ENCODE measurements at regions not wholly inside any gene's neighbourhood (a gene's known extent, or its start where the extent isn't known, plus 50 kb on each side); places are given as distances from the start of the nearest gene placed in this dataset.

DNA sequence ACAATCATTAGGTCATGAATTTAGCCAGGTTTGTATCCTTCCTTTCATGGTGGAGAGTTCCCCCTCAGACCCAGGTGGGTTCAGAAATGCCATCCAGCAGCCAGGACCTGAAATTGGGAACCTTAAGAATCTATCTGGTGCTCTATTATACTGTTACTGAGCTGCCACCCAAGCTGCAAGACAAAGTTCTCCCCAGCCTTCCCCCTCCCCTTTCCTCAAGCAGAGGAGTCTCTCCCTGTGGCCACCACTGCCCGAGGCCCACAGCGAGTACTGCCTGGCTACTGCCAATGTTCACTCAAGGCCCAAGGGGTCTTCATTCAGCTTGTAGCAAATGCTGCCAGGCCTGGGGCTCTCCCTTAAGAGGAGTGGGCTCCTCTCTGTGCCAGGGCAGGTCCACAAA is 133.8 kb downstream of the TMEM38B start:
- no peak for DNase-seq (ENCODE audit: low read depth in 2 of 3, low spot score in 1 of 3)

DNA sequence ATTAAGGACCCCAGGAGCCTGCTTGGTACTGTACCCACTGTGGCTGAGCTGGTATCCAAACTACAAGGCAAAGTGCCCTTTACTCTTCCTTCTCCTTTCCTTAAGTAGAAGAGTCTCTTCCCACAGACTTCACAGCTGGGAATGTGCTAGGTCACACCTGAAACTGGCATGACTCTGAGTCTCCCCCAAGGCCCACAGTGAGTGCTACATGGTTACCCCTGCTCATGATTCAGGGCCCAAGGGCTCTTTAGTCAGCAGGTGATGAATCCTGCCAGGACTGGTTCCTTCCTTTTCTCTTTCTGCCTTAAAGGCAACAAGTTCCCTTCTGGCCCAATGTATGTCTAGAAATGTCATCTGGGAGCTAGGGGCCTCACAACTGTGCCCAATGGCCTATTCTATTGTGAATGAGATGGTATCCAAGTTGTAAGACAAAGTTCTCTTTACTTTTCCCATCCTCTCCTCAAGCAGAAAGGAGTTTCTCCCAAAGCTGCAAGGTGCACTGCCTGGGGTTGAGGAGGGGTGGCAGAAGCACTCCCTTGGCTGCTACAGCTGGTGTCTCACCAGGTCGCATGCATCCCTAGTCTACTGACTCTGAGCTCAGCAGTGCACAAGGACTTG is 134.4 kb downstream of the TMEM38B start:
- no peak for DNase-seq (ENCODE audit: low read depth in 2 of 3, low spot score in 1 of 3)

DNA sequence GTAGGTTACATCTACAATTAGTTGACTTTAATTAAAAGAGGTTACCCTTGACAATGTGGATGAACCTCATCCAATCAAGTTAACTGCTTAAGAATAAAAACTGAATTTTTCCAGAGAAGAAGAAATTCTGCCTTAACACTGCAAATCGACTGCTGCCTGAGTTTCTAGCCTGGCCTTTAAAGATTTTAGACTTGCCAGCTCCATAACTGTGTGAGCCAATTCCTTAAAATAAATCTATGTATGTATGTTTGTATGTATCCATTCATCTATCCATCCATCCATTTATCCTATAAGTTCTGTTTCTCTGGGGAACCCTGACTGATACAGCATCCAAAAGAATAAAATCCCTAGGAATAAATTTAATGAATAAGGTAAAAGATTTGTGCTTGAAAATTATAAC is 136.1 kb downstream of the TMEM38B start:
- no peak for DNase-seq (ENCODE audit: low read depth in 2 of 3, low spot score in 1 of 3)

DNA sequence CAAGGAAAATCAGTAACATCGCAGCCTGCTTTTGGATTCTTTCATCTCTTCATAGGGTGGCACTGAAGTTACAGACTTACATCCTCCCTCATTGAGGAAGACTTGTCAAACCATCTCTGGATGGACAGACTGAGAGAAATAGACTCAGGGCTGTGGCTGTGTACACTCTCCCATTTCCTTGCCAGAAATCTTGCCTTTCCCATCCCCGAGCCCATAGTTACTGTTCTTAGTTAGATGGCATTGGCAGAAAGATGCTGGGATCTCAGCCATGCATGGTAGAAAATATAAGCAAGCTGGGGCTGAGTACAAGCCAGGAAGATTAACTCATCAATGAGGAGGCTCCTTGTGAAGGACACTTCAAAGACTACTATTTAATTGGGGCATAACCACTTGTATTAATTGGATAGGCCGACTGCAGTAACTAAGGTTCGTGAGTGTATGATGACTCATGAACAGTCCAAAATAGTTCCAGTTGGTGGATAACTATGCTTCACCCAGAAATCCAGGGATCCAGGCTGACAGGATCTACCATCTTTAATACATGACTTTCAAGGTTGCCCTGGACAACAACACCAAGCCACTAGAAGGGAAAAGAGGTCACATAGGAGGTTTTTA is 137.9 kb downstream of the TMEM38B start:
- DNase-seq (ENCODE audit: low read depth in 2 of 3, low spot score in 1 of 3): no peak

DNA sequence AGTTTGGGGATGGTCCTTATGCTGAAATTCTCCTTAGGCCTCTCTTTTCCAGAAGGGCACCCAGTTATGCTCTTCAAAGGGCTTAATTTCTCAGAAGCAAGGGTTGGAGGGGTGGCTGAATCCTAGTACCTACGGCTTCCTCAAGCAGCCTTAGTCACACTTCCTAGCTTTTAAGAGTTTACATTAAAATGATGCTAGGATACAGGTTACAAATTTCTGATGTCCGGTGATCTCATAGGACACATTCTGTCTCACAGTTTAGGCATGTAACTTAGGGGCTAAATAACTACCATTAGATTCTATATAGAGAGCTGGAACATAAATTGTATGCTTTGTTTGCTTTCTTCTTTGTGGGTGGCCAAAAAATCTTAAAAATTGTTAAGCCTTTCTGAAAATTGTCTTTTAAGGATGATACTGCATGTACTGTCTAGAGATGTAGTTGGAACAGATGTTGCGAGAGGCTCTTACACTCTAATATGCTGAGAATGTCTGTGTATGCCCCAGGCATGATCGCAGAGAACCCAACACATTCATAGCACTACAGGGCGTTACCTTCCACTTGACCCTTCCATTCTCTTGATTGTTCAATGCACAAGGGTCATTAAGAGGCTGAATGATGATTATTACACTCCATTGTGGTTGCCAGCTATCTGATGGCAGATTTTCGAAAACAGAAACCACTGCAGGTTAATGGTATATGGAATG is 139.1 kb downstream of the TMEM38B start:
- DNase-seq (ENCODE audit: low read depth in 2 of 3, low spot score in 1 of 3): no peak

DNA sequence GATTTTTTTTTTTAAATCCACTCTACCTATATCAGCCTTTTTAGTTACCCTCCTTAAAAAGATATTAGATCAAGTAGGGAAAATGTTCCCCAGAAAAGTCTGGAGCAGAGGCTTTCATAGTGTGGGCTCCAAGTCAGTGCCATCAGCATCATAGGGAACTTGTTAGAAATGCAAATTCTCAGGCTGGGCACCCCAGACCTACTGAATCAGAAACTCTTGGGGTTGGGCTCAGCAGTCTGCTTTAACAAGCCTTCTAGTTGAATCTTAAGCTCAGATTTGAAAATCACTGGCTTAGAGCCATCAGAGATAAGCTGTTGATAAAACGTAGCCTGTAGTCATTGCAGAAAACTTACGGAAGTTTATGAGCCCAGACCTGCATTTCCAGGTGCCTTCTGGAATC is 140.1 kb downstream of the TMEM38B start:
- no peak for DNase-seq (ENCODE audit: low read depth in 2 of 3, low spot score in 1 of 3)

DNA sequence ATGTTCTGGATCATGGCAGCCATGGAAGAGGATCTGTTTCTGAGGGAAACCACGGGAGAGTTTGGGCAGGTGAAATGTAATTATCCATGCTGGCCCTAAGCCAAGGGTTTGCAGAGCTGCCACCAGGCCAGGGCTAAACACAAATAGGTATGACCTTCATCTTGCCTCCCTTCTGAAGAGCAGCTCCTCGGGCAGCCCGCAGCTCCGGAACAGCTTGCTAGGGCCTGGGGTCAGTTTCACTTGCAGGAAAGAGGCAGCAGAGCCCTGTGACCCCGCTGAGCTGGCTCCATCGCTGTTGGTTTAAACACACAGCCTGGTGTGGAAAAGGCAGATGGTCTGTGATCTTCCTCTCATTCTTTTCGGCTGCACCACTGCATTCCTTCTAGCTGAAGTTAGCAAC is 141.4 kb downstream of the TMEM38B start:
- DNase-seq (ENCODE audit: low read depth in 2 of 3, low spot score in 1 of 3): no peak

DNA sequence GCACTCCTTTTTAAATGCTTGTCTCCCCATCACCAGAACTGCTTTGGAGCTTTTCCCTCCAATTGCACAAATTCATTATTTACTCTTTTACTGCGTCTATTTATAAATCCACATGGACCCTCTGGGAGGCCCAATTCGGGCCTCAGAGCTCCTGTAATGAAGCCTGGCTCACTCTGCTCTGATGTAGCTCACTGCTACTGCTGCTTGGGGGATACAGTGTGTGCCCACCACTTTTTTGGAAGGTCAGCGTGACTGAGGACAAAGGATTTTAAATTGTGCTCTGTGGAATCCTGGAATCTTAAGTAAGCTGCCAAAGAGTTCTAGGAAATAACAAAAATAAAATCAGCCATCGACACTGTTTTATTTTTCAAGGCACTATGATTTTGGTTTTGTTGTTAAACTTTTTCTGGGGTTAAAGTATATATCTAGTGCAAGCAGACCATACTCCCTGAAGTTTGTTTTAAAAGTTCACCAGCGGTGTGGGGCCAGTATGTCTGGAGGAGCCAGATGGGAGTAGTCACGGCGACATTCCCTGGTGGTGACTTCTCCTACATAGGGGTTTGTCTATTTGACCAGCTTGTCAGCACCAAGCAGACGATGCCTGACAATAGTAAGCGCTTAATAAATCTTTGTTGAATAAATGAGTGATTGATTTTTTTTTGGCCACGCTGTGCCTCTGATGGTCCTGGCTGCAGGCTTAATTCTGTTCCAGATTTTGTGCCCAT is 142.8 kb downstream of the TMEM38B start:
- no peak for DNase-seq (ENCODE audit: low read depth in 2 of 3, low spot score in 1 of 3)

DNA sequence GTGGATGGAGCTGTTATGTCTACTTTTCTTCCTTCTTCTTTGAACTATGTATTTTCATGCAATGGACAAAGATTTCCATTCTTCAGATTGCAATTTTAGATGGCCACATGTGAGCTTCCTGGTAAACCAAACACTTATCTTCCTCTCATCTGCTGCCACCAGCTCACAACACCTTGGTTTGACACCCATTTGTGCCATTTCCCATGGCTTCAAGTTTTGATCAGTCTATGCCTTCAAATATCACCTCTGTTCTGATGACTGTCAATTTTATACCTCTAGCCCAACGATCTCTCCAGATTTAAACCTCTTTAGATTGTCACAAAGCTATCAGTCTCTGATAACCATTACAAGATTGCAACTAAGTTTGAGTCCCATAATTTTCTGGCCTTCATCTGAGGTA is 147.2 kb downstream of the TMEM38B start:
- no peak for DNase-seq (ENCODE audit: low read depth in 2 of 3, low spot score in 1 of 3)

DNA sequence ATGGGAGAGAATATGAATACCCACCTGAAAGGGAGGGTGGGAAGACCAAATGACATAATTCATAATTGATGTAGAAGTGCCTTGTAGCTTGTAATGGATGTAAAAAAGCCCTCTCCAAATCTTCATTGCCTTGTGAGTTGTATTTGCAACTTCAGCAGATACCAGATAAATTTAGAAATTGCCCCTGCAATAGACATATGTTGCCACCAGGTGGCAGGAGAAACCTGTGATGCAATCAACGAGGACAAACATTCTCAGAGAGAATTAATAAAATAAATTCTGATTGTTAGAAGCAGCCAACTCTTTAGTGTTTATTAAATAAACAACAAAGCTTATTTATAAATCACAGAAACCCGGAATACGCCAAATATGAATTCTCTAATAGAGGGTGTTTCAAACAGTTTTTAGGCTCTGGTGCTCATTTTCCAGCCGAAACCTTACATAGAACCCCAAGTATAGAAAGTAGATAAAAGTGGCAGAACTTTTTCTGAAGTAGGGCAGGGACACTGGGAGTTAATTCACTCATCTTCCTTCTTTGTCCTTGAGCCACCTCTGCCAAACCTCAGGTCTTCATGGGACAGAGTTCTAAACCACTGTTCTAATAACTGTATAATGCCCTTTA is 147.8 kb downstream of the TMEM38B start:
- DNase-seq (ENCODE audit: low read depth in 2 of 3, low spot score in 1 of 3): peak in 1 of 3 donors; percentile 15

DNA sequence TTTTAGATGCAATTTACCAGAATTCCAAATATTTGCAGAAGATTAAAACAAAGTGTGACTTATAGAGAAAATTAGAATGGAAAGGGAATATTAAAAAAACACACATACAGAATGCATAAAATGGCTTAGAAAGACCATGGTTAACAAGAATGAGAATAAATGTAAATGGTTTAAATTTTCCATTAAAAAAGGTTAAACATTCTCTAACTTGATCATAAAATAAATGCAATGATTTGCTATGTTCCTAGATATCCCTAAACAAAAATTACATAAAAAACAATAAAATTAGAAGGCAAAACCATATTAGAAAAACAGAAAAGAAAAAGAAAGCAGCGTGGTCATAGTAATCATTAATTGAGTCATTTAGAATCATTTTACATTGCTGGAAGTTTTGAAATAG is 152.5 kb downstream of the TMEM38B start:
- no peak for DNase-seq (ENCODE audit: low read depth in 2 of 3, low spot score in 1 of 3)

DNA sequence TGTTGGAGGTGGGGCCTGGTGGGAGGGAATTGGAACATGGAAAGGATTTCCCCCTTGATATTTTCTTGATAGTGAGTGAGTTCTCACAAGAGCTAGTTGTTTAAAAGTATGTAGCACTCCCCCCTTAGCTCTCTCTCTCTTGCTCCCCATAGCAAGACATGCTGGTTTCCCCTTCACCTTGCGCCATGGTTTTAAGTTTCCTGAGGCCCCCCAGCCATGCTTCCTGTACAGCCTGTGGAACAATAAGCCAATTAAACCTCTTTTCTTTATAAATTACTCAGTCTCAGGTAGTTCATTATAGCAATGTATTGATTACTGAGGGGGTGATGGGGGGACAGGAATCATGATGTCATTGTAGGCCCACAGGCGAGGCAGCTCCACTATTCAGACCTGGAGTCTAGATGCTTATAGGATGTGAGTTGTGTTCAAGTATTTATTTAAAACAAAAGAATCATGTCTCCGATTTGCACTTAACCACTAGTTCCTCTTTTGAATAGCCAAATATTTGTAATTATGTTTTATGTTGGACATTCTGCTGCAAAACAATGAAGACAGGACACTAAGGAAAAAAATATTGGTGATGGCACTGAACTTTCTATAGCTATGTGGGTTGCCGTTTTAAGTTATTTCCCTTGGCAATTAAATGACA is 156.6 kb downstream of the TMEM38B start:
- DNase-seq (ENCODE audit: low read depth in 2 of 3, low spot score in 1 of 3): no peak

DNA sequence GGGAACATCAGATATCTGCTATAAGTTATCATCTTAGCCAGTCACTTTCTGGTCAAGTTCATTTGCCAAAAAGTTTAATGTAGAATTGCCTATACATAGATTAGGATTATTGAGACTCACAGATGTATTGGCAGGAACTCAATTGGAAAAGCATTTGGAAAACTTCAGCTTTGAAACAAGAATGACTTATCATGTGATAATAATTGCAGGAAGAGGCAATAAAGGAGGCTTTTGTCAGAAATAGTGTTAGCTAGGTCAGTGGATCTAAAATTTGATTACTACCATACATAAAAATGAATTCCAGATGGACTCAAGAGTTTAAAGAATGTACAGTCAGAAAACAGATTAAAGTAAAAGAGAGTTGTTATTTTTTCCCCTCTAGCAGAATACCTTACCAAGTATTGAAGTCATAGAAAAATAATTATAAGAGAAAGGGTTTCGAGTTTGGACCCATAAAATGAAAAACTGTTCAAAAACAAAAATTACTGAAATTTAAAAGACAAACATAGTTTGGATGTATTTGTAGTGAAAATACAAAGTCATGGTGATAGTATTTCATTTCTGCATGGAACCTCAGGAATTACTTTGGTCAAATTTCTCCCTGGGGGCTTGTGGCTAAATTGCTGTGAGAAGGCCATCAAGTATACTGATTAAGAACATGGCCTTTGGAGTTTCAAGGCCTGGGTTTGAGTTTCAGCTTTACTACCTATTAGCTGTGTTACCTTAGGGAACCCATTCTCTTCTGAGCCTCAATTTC is 159.9 kb downstream of the TMEM38B start:
- no peak for DNase-seq (ENCODE audit: low read depth in 2 of 3, low spot score in 1 of 3)

DNA sequence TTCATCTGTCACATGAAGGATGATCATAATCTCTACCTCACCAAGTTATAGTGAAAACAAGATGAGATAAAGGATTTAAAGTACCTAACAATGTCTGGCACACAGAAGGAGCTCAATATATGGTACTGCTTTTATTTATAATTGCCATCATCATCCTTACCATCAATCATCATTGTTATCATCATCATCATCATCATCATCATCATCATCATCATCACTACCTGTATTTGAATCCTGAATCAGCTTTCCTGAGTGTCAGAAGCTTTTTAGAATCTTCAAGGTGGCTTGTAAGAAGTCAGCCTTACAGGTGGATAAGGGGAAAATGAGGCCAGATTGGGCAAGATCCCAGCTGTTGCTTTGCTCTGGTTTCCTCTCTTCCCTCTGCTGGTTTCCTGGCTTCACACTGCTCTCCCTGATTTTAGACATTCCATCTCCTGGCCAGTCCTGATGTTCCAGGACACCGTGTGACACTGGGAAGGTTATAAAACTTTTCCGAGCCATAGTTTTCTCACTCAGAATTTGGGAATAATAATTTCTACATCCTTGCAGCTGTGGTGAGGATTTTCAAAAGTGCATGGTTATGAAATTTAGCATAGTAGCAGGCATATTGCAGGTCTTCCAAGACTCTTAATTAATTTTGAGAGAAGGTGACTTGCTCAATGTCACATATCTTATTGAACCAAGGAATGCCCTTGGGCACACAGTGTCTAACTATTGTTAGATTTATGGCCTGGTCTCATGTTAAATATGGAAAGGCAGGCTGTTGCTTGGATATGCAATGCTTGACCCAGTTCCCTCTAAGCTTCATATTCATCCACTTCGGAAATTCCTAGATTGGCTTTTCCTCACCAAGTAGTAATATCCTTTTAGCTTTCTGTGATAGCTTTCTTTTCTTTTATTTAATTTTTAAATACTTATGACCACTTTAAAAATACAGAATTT is 160.7 kb downstream of the TMEM38B start:
- DNase-seq (ENCODE audit: low read depth in 2 of 3, low spot score in 1 of 3): no peak

DNA sequence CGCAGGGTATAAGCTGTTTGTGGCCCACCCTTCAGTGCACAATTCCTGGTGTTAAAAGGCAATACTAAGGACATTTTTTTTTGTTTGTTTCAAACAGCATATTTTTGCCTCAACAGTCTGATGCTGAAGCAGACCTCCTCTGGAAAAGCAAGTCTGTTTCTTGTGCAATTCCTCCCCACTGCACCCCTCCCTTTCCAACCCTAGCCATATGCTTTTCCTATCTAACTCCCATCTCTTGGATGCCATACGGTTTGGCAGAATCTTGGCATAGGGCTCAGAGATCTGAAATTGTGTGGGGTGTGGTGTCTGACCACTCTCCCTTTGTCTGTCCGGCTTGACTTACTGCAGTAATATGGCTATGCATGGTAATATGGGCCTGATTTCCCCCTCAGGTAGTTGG is 161.6 kb downstream of the TMEM38B start:
- DNase-seq (ENCODE audit: low read depth in 2 of 3, low spot score in 1 of 3): no peak

DNA sequence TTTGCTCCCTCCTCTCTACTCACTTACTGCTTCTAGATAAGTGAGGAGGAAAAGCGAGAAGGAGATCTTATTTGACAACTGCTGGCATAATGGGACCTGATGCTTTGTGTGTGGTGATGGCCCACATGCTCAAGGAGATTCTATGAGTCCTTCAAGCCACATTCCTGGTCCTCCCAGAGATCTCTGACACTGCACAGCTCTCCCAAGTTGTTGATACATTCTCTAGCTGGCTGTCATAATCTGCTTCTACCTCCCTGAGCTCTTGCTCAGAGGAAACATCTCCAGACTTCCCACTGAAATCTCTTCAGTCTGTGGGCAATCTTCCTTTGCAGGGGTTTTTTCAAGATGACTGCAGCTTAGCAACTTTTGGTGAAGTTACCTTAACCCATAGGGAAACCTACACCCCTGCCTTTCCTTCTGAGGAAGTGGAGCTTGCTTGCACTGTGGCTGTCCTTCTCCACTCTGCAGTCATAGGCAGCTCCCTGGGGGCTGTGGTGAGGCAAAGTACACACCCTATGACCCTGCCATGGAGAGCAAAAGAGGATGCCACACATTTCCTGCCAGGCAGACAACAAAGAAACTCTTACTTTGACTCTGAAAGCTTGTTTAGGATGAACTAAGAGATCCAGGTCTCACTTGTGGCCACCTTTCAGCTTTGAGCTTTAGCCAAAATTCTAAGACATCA is 163.8 kb downstream of the TMEM38B start:
- DNase-seq (ENCODE audit: low read depth in 2 of 3, low spot score in 1 of 3): no peak

DNA sequence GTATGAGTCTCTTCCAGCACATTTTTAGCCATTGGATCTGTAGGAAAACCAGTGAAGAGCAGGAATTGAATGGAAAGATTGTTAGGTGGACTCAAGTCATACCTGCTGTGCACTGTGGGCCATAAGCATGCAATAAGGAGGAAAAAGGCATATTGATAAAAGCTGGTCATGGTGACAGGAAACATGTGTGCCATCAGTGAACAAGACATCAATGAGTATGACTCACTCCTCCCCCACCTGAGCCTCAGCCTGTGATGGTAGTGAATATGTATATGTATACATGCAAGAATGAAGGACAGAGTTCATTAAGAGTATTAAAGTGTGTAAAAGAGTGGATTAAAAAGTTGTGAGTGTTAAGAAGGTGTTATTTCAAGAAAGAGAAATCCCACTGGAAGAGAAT is 164.5 kb downstream of the TMEM38B start:
- no peak for DNase-seq (ENCODE audit: low read depth in 2 of 3, low spot score in 1 of 3)

DNA sequence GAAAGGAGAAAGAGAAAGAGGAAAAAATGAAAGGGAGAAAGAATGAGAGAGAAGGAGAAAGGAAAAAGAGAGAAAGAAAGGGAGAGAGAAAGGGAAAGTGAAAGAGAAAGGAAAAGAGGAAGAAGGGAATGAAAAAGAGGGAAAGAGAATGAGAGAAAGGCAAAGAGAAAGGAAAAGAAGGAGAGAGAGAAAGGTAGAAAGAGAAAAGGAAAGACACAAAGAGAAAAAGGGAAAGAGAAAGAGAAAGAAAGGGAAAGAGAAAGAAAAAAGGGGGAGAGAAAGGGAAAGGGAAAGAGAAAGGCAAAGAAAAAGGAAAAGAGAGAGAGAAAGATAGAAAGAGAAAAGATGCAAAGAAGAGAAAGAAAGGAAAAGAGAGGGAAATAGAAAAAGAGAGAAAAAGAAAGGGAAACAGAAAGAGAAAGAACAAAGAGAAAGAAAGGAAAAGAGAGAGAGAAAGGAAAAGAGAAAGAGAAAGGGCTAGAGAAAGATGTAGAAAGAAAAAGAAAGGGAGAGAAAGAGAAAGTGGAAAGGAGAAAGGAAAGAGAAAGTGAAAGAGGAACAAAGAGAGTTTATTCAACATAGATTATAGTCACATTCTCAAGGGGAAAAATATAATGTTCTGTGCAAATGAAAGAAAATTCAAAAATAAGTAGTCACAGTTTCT is 165.2 kb downstream of the TMEM38B start:
- DNase-seq (ENCODE audit: low read depth in 2 of 3, low spot score in 1 of 3): no peak
